GM19395 (cell line): ENCODE measurements at regions not wholly inside any gene's neighbourhood (a gene's known extent, or its start where the extent isn't known, plus 50 kb on each side); places are given as distances from the start of the nearest gene placed in this dataset.

Source experiments
- ATAC-seq: cut with Tn5 transposase; IDR thresholded peaks from one replicate; pipeline ENCODE4 v1.9.1; 2021; ENCODE audit warnings: mild to moderate bottlenecking, moderate library complexity; ENCODE audit not compliant: unreplicated experiment

DNA sequence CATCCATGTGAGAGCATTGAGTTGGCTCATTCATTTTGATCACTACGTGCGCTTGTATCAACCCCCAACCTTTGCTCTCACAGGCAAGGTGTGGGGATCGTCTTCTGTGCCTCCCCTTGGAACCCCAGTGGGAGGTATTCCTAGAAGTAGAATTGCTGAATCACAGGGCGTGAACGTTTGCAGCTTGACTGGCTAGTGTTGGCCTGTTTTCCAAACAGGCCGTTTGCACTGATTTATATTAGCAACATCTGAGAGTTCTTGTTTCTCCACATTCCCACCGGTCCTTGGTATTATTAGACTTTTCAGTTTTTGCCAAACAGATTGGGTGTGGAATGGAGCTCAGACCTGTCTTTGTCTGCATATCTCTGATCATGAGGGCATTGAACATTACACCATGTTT, 288.6 kb upstream of the PWP1 start:
- ATAC-seq = no peak

DNA sequence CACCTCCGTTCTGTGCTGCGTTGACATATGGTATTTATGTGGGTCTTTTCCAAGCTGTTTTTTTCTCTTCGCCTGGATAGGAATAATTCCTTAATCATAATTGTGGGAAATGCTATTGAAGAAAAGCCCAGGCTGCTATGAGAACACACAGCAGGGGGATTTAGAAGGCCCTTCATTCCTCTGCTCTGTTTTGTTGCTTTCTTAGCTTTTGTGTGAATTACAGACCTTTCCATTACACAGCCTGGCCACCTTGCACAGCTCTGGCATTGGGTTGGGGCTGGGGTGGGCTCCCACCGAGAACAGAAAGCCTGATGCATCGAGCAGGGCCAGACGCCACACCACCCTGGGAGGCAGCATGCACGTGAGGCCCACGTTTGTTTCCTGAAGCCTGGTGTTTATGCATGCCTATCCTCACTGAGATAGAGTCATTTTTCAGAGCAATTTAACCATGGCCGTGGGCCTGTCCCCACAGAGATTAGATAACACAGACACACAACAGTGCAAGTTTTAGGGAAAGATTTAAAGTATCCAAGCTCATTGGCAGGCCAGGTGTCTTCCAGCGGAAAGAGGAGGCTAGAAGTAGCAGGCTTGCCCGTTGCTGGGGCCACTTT, 287.6 kb upstream of the PWP1 start:
- ATAC-seq = no peak

DNA sequence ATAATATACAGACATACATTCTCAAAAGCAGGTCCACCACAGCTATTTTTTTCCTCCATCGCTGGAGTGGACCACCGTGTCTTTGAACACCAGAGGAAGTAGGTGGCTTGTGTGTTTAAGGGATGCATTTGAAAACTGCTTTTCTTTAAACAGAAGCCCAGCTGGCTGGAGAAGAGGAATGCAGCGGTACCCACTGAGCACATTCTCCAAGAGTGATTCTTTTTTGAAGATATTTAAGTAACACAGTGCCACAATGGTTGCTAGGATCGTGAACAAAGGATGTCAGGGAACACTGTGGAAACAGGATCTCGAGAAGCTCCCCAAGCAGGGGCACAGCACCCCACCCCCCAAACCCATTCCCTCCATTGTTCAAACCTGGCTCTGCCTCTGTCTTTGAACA, 286.6 kb upstream of the PWP1 start:
- no peak for ATAC-seq

DNA sequence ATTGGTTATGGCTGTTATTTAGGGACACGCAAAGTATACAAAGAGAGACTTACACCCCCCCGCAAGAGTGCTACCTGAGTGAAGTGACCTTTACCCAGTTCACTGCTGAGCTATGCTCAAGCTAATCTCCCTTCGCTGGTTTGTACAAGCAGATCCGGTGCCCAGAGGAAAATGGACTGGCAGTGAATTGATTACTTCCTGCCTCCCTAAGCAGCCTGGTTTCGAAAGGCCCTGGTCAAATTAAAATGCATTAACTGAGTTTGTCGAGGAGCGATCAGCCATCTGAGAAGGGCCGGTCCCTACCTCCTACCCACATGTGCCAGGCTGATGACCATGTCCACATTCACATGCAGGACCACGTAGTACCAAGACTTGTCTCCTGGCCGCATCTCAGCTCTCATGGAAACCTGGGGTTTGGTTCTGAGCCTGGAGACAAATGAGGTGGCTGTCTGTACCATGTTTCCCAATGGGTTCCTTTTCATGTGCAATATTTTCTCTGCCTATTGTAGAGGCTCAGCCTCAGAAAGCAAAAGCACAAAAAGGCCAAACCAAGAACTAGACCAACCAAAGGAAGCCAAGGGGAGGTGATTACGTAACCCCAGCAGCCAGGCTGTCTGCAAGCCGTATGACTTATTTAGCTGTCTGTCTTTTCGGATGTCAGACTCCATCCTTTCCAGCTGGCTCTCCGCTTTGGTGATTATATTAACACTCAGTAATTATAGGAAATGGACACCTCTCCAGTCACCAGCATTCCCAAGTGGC, 284.7 kb upstream of the PWP1 start:
- ATAC-seq = no peak

DNA sequence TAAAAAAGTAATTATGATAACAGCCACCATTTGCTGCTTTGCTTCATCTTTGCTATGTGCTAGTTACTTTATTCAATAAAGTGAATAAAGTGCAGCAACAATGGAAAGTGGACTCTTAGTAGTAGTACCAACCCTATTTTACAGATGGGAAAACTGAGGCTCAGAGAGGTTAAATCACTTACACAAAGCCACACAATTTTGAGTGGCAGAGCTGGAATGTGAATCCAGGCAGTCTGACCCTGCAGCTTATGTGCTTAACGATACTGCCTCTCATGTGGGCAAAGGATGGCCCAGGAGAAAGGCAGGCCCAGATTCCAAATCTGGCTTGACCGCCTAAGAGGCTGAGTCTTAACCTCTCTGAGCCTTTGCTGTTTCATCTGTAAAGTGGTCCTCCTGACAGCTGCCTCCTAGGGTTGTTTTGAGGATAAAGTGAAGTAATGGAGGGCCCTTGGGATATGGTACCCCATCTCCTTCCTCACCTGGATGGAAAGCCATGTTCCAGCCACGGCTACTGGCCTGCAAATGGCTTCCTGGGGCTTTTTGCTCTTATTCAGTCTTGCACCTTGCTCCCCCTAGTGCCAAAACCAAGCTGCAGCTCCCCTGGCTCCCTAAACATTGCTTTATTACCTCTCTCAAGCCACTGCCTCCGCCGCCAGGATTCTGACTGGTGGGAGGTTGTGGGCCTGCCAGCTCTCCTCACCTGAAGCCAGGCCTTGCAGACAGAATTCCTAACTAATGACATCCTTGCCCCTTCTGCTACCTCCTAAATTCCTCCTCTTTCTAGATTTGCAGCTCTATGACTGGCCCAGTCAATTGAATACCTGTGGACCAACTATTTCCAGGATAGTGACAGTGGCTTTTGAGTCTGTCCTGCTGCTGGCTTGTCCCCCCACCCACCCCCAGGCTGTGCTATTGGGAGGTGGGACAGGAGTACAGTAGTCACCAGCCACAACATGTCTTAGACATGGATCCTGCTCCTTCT, 283.3 kb upstream of the PWP1 start:
- no peak for ATAC-seq

DNA sequence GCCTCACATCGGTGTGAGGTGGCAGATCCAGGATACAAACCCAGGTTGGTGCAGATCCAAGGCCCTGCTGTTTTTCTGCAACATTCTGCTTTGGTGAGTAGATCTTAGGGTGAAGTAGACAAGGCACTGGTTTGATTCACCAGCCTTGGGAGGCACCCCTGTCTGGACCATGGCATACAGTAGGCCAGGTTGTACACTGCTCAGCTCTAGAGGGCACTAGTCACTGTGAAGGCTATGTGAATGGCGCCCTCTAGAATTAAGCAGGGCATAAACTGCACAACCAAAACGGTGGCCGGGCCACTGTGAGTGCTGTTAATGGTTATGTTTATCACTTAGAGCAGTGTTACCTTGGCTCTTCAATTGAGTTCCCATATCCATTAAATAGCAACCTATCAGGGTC, 280.6 kb upstream of the PWP1 start:
- ATAC-seq = no peak

DNA sequence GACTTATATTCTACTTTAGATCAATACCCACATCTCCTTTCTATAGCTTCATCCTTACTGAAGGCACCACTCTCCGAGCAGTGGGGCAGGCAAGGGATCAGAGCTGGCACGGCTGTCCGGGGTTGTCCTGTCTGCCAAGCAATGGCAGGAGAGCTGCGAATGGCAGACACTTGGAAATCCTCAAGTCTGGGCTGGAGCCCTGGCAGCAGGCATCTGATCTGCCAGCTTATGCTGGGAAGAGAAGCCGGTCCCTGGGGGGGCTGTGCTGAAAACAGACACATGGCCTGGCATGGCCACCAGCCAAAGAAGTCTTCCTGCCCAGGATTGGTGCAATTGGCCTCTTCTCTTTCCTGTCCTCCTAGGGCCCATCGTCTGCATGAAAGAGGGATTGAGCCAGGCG, 280.2 kb upstream of the PWP1 start:
- ATAC-seq = no peak

DNA sequence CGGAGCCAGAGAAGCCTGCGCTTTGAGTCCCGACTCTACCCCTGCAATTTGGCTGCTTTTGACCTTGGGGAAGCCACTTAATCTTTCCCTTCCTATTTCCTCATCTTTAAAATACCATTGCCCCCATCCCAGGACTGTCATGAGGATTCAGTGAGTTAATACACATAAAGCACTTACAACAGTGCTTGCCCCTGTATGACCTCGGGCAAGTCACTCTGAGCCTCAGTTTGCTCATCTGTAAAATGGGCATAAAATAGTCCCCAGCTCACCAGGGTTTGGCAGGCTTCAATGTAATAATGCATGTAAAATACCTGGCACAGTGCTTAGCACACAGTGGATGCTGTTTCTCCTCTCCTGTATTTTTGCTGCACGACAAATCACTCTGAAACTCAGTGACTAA, 278.7 kb upstream of the PWP1 start:
- ATAC-seq = no peak

DNA sequence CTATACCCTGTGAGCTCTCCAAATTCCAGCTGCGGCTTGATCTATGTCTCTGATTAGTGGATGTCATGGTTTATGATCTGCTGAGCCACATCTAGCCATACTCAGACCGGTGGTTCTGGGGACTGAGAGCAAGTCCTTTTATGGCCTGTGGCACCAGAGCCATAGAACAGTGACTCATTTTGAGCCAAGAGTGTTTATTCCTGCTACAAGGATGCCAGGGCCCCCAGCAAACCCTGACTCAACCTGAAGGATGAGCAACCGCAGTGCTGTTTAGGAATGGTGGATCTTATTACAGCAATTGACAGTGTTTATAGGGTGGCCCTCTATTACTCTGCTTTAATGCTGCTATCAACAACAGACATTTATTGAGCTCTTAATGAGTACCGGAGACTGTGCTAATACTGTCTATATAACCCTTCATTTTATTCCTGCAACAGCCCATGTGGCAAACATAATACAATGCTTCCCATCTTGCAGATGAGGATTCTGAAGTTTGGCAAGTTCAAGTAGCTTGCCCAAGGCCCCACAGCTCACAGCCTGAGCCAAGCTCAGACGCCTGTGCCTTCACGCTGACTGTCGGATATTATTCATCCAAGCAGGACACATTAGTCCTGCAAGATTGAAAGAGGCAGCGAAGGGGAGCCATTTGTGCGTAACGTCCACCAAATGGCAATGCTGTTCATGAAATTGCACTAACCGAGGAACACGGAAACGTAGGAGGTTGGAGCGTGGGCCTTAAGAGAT, 273.6 kb upstream of the PWP1 start:
- no peak for ATAC-seq

DNA sequence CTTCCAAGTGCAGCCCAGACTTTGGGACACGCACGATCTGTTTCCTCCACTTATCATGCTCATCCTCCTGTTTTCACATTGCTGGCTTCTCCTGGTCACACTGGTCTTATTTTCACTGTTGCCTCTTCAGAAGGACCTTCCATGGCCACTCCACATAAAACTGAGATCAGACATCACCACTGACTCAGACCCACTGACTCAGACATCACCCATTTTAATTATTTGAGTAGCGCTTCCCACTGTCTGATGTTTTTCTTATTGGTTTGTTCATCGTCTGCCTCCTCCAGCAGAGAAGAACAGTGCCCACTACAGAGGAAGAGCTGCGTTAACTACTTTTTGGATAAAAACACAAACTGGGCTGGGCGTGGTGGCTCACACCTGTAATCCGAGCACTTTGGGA, 270.5 kb upstream of the PWP1 start:
- no peak for ATAC-seq

DNA sequence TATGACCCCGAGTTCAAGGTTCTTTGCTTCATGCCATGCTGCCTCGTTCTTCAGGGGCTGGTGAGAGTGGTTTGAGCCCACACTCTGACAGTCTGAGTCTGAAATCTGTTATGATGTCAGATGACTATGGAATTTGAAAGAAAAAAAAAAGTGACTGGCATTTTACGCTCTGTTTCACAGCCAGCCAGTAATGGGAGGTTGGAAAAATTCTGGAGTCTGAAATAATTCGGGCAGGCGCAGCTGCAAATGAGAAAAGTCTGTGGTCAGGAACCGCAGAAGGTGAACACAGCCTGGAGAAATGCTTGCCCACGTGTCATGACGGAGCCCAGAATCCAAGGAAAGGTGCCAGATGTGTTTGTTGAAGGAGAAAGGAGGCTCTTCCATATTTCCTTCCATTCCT, 269.8 kb upstream of the PWP1 start:
- ATAC-seq = no peak

DNA sequence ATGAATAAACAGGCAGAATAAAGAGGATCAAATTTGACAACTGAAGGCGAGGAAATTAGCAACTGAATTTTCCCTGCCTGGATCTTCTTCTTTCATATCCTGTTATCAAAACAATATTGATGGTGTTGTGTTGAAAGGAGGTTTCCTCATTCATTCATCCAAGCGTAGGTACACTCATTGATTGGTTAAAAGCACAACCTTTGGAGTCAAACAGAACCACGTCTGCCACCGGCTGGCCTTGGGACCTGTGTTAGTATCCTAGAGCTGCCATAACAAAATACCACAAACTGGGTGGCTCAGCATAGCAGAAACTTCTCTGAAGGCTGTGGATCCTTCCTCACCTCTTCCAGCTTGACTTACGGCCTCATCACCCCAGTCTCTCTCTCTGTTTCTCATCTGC, 268.6 kb upstream of the PWP1 start:
- no peak for ATAC-seq

DNA sequence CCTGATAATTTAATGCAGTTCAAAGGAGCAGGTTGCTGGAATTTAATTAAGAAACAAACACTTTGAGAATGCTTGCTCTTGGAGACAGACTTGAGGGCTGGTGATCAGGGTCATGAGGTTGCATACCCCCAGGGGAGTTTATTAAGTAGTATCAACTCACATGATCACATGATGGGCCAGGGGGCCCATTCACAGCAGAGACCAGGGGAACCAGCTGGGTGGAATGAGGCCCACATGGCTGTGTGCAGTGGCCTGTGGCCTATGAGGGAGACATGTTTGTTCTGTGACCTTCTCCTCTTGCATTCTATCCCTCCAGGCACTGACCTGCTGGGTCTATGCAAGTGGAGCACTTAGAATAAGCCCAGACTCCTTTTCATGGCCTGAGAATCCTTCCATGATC, 266.6 kb upstream of the PWP1 start:
- no peak for ATAC-seq

DNA sequence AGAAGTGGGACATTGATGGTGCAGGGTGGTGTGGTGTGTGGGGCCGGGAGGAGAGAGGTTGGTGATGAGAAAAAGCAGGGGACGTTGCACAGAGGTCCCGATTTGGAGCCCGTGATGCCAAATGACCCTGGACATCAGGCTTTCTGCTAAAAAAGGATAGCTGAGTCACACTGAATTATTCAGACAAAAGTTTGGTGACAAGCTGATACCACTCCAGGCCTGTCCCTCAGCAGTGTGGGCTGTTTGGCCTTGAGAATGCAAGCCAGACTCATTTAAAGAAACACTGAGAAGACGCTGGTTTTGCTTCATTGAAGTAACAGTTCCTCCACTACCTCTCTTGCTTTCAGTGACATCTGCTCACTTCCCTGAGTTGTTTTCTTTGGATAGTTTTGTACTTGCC, 262.1 kb upstream of the PWP1 start:
- no peak for ATAC-seq

DNA sequence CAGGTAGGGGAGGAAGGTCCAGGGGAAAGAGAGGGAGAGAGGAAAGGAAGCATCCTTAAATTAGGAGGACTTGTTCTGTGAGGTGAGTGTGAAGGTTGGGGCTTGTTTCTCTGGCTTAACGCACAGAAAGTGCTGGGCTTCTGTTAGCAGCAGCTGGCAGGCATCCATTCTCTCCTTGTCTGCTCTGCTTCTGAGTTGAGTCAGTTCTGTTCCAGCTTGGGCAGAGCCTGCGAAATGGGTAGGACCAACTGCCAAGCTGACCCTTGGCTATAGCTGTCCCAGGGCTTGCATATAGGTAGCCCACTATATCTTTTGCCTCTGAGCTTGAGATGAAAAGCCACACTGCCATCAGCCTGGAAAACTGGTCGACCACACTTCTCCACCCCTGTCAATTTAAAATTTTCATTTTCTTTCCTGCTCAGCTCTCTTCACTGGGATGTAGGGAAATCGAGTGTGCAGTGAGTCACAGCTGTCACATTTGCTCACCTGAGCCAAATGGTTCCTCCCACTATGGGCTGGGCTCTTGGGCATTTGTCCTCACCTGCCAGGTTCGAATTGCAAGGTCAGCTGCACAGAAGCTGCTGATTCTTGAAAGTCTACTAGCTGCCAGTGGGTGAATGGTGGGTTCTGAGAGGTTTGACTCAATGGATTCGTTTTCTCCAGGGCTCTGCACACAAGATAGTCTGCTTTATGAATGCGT, 256.4 kb upstream of the PWP1 start:
- ATAC-seq = no peak

DNA sequence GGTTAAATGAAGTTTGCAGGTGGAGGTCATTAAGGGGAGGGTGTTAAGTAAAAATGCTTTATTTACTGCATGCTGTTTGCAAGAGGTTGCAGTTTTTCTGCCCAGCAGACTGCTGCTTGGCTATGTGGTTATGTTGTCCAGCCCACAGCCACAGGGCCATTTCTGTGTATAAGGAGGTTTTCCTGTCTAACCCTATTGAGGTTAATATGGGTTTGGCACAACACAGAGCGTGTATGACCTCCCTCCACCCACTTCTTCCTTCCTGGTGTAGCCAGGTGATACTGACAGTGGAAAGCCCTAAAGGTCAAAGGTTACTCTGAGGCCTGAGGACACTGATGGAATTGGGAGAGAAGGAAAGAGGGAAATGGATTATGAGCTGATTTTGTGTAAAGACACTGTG, 253.7 kb upstream of the PWP1 start:
- no peak for ATAC-seq

DNA sequence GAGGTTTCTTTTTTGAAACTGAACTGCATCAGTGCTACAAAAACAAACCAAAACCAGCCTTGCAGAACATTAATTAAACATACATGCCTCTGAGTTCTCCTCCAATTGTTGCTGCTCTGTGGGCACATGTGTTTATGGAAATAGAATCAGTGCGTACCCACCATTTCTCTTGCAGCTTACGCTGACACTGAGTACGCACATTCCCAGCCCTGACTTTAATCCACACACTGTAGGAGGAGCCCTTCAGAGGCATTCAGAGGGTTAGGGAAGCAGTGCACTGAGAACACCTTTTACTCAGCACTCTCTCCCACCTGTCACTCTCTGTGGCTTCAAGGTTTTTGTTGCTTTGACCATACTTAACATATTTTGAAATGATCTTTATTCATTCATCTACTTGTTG, 250.5 kb upstream of the PWP1 start:
- no peak for ATAC-seq

DNA sequence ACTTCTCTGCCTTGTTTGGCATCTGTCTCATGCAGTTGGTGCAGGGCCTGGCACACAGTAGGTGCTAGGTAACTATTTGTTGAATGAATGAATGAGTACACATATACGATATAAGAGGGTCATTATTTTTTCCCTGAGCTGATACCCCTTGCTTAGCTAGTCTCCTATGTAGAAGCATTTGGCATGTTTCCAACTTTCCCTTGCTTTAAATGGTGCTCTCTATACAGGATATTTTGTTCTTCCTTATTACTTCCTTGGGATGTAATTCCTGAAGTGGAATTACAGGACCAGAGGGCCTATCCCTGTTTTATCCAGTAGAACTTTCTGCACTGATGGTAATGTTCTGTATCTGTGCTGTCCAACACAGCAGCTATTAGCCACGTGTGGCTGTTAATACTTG, 250.1 kb upstream of the PWP1 start:
- ATAC-seq = no peak

DNA sequence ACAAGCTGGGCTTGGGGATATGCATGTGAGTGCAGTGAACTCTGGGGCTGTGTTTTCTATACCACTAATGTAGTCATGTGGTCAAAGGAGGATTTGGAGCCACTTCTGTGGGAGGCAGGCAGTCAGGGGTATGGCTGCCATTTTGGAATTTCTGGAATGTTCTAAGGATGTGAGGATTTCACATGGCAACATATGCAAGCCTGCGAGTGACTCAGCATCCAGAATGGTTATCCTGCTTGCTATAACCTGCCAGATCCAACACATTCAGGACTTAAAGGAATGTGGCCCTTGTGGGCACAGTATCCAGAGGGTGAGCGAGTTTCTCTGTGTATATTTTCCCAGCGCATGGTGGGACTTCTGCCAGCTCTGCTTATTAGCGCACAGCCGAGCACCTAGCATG, 249.2 kb upstream of the PWP1 start:
- ATAC-seq = no peak

DNA sequence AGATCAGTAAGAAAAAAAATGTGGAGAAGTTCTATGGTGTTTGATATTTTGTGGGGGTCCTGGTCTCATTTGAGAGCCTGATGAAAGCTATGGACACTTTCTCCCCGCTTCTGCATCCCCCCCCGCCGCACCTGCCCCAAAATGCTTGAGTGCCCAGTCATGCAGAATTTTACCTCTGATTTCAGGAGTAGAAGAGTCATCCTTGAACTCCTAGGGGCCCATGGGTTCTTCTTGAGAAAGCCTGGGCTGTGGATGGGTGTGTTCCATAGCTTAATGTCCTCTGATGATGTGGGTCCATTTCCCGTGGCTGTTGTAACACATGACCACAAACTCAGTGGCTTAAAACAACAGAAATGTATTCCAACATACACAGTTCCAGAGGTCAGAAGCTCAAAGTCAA, 248.8 kb upstream of the PWP1 start:
- no peak for ATAC-seq

DNA sequence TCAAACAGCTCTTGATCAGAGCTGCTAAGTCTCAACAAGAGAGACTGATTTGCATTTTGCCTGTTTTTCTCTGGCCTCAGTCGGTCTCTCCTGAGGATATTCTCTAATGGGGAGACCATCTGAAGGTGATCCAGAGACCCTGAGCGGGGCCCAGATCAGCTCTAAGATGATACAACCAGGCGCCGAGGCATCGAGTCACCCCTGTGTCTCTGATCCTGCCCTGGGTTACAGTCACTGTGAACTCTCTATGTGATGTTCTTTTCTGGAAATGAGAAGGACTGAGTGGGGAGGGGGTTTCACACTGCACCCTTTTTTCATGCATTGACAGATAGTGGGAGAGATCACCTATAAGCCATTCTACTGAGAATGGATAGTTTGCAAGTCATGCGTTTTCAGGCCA, 247.6 kb upstream of the PWP1 start:
- ATAC-seq = no peak
